Epithelial cell of proximal tubule (primary cell): ENCODE measurements at regions not wholly inside any gene's neighbourhood (a gene's known extent, or its start where the extent isn't known, plus 50 kb on each side); places are given as distances from the start of the nearest gene placed in this dataset.

Experiments
- DNase-seq: peaks from one replicate; pipeline ENCODE4 v3.0.0-alpha.2; 2011; ENCODE audit warnings: low read depth
- H3K4me3 ChIP-seq: 2 replicates; pipeline ENCODE4 v1.5.1; 2011; ENCODE audit warnings: low read depth, mild to moderate bottlenecking, low read length
- CTCF ChIP-seq: conservative IDR thresholded peaks from 2 replicates; pipeline ENCODE4 v1.5.1; 2012; ENCODE audit warnings: low read depth, mild to moderate bottlenecking, low read length

- no peak overlapping the region for H3K4me3 ChIP-seq
- DNase-seq, result no peak
- TF ChIP-seq CTCF, result no peak
Measured at GRCh38 chr20:57870597-57871236, 160.9 kb upstream of the PMEPA1 start.

GRCh38 chr20:57869951-57870315 lies 160.1 kb upstream of the PMEPA1 start:
- no peak for DNase-seq

GRCh38 chr20:57869291-57869950 lies 159.6 kb upstream of the PMEPA1 start:
- no peak for TF ChIP-seq CTCF
- H3K4me3 ChIP-seq, result no peak overlapping the region
- DNase-seq, result no peak

More at GRCh38 chr20:57869951-57870315, 160.1 kb upstream of the PMEPA1 start:
- no peak for TF ChIP-seq CTCF
- no peak overlapping the region for H3K4me3 ChIP-seq

GRCh38 chr20:57868310-57868709 lies 158.5 kb upstream of the PMEPA1 start:
- no peak for DNase-seq
- H3K4me3 ChIP-seq, result no peak overlapping the region
- no peak for TF ChIP-seq CTCF

- TF ChIP-seq CTCF, result no peak
- DNase-seq, result no peak
- no peak overlapping the region for H3K4me3 ChIP-seq
Measured at GRCh38 chr20:57867807-57868206, 158.0 kb upstream of the PMEPA1 start.

GRCh38 chr20:57867181-57867803 lies 157.5 kb upstream of the PMEPA1 start:
- no peak for TF ChIP-seq CTCF
- no peak overlapping the region for H3K4me3 ChIP-seq
- DNase-seq, result no peak
